Neural crest cell (in vitro differentiated cells): ENCODE measurements at regions not wholly inside any gene's neighbourhood (a gene's known extent, or its start where the extent isn't known, plus 50 kb on each side); places are given as distances from the start of the nearest gene placed in this dataset.
"Not testable (repeated sequence)": the region's sequence is repeated elsewhere in the genome, so short reads cannot be mapped to it uniquely, and the experiment has no call there.

ENCODE experiments used
- DNase-seq: peaks from one replicate; pipeline ENCODE4 v3.0.0; 2021; ENCODE audit warnings: low read depth, mixed read lengths, low spot score
- H3K27ac Mint-ChIP-seq: one replicate; pipeline ENCODE4 v1.8.0; 2021; ENCODE audit warnings: mild to moderate bottlenecking, mixed read lengths; ENCODE audit not compliant: unreplicated experiment
- H3K27me3 Mint-ChIP-seq: 2 replicates; pipeline ENCODE4 v1.8.0; 2021; ENCODE audit warnings: low read depth, mild to moderate bottlenecking, mixed read lengths
- H3K36me3 Mint-ChIP-seq: 2 replicates; pipeline ENCODE4 v1.8.0; 2021; ENCODE audit warnings: low read depth, mild to moderate bottlenecking, mixed read lengths
- H3K4me1 Mint-ChIP-seq: 2 replicates; pipeline ENCODE4 v1.8.0; 2021; ENCODE audit warnings: mixed read lengths
- H3K4me3 Mint-ChIP-seq: one replicate; pipeline ENCODE4 v1.8.0; 2021; ENCODE audit warnings: mild to moderate bottlenecking, mixed read lengths
- H3K9me3 Mint-ChIP-seq: 2 replicates; pipeline ENCODE4 v1.8.0; 2021; ENCODE audit warnings: mixed read lengths
- TF ChIP-seq, protein P1 (sequence below): fragments of 200-600 bp; sonication (generic); conservative IDR thresholded peaks from 2 replicates; pipeline ENCODE4 v1.5.0; 2021; ENCODE audit warnings: antibody characterized with exemption, mild to moderate bottlenecking

GRCh38 chr10:78672918-78673317 is 395.8 kb upstream of the ZMIZ1 start:
- Mint-ChIP-seq H3K4me3 (no peak overlapping the region), H3K4me1 (peaks cover 12% of the 10 kb centered on the region), H3K9me3 (no peaks in the 10 kb centered on the region), H3K36me3 (no peaks in the 10 kb centered on the region), H3K27me3 (no peaks in the 10 kb centered on the region), H3K27ac (no peak overlapping the region)
- DNase-seq = no peak
- TF ChIP-seq, protein P1, sequence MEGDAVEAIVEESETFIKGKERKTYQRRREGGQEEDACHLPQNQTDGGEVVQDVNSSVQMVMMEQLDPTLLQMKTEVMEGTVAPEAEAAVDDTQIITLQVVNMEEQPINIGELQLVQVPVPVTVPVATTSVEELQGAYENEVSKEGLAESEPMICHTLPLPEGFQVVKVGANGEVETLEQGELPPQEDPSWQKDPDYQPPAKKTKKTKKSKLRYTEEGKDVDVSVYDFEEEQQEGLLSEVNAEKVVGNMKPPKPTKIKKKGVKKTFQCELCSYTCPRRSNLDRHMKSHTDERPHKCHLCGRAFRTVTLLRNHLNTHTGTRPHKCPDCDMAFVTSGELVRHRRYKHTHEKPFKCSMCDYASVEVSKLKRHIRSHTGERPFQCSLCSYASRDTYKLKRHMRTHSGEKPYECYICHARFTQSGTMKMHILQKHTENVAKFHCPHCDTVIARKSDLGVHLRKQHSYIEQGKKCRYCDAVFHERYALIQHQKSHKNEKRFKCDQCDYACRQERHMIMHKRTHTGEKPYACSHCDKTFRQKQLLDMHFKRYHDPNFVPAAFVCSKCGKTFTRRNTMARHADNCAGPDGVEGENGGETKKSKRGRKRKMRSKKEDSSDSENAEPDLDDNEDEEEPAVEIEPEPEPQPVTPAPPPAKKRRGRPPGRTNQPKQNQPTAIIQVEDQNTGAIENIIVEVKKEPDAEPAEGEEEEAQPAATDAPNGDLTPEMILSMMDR = no peak

DNA sequence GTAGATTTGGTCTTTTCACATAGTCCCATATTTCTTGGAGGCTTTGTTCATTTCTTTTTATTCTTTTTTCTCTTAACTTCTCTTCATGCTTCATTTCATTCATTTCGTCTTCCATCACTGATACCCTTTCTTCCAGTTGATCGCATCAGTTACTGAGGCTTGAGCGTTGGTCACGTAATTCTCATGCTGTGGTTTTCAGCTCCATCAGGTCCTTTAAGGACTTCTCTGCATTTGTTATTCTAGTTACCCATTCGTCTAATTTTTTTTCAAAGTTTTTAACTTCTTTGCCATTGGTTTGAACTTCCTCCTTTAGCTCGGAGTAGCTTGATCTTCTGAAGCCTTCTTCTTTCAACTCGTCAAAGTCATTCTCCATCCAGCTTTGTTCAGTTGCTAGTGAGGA is 387.6 kb upstream of the ZMIZ1 start:
- H3K9me3 Mint-ChIP-seq, DNase-seq, H3K4me3 Mint-ChIP-seq, H3K27ac Mint-ChIP-seq, H3K27me3 Mint-ChIP-seq, H3K36me3 Mint-ChIP-seq: not testable (repeated sequence)
- peaks cover 14% of the 10 kb centered on the region for H3K4me1 Mint-ChIP-seq

- peaks cover 21% of the 10 kb centered on the region for H3K4me1 Mint-ChIP-seq
- H3K4me3 Mint-ChIP-seq, H3K9me3 Mint-ChIP-seq, H3K27ac Mint-ChIP-seq, H3K36me3 Mint-ChIP-seq, DNase-seq, H3K27me3 Mint-ChIP-seq: not testable (repeated sequence)
Observed at GRCh38 chr10:78681986-78682385, 386.8 kb upstream of the ZMIZ1 start.

DNA sequence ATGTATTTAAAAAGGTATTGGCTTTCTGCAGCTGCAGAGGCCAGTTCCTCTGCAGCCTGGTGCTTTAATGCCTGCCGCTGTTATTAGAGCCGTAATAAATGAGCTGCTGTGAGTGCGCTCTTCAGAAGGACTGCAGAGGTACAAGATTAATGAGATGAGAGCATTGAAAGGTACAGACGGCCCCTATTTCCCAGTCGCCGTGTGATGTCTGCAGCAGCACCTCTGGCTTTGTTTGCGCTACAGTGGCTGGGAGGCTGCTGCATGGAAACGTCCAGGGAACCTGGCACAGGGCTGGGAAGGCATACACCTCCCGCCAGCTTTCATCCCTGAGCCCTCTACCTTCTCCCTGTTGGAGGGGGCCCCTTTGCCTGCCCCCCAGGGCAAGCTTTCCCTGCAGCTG is 383.8 kb upstream of the ZMIZ1 start:
- Mint-ChIP-seq H3K27ac (no peak overlapping the region), H3K9me3 (peaks cover 3% of the 10 kb centered on the region), H3K36me3 (peaks cover 8% of the 10 kb centered on the region), H3K4me3 (no peak overlapping the region), H3K27me3 (no peaks in the 10 kb centered on the region), H3K4me1 (peaks cover 41% of the 10 kb centered on the region)
- TF ChIP-seq, protein P1 = no peak
- DNase-seq = no peak

DNA sequence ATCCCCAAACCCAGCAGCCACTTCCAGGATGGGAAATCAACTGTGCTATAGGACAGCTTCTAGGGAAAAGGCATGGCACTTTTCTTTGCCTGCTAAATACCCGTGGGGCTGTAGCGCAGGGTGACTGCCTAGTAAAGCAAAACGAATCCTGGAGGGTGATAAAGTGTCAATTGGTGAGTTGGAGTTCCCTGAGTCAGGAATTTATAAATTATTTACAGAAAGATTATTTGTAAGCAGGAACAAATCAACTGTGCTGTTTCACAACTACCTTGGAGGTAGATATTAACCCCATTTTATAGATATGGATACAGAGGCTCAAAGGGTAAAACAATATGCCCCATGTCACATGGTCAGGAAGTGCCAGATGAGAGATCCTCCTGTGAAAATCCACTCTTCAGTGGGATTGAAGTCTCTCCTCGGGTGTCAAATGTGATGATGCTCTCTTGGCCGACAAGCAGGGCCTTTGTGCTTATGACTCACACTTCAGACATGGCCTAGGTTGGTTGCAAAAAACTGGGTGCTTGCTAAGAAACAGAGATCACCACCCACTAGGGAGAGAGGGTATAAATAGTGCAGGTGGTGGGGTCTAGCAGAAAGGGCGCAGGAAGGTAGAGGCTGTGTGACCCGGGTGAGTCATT is 383.2 kb upstream of the ZMIZ1 start:
- Mint-ChIP-seq H3K4me3 (no peak overlapping the region), H3K4me1 (peaks cover 41% of the 10 kb centered on the region), H3K9me3 (peaks cover 3% of the 10 kb centered on the region), H3K36me3 (peaks cover 5% of the 10 kb centered on the region), H3K27ac (no peak overlapping the region), H3K27me3 (no peaks in the 10 kb centered on the region)
- DNase-seq = no peak
- TF ChIP-seq, protein P1 = no peak

- Mint-ChIP-seq H3K36me3 (peaks cover 3% of the 10 kb centered on the region), H3K4me3 (no peak overlapping the region), H3K4me1 (peaks cover 41% of the 10 kb centered on the region), H3K9me3 (no peaks in the 10 kb centered on the region), H3K27me3 (no peaks in the 10 kb centered on the region), H3K27ac (no peak overlapping the region)
- DNase-seq = no peak
- TF ChIP-seq, protein P1 = no peak
Observed at GRCh38 chr10:78686444-78687060, 382.2 kb upstream of the ZMIZ1 start.
